ENCODE measurements at regions not wholly inside any gene's neighbourhood (a gene's known extent, or its start where the extent isn't known, plus 50 kb on each side); places are given as distances from the start of the nearest gene placed in this dataset.

DNA sequence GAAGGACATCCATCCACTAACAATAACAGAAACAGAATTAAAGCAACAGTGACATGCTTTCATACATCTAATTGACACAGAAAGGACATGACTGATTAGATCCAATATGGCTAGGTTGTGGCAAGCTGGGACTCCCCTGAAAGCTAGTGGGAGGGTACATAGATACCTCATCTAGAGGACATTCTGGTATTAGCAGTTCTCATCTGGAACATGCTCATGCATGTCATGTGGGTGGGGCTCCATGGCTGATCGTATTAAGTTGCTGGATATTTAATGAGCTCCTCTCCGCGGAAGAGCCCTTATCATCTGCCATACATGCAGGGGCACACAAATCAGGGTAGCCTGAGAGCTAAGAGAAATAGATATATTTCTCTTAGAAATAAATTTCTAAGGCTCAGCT lies 358.9 kb downstream of the ICE1 start:
- TF ChIP-seq, protein P1, sequence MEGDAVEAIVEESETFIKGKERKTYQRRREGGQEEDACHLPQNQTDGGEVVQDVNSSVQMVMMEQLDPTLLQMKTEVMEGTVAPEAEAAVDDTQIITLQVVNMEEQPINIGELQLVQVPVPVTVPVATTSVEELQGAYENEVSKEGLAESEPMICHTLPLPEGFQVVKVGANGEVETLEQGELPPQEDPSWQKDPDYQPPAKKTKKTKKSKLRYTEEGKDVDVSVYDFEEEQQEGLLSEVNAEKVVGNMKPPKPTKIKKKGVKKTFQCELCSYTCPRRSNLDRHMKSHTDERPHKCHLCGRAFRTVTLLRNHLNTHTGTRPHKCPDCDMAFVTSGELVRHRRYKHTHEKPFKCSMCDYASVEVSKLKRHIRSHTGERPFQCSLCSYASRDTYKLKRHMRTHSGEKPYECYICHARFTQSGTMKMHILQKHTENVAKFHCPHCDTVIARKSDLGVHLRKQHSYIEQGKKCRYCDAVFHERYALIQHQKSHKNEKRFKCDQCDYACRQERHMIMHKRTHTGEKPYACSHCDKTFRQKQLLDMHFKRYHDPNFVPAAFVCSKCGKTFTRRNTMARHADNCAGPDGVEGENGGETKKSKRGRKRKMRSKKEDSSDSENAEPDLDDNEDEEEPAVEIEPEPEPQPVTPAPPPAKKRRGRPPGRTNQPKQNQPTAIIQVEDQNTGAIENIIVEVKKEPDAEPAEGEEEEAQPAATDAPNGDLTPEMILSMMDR (IDR thresholded peaks at IDR 0.05; ENCODE audit: extremely low read depth in 1 of 2, insufficient read depth in 1 of 2, low read depth in 1 of 2, low read length in 2 of 2) = no peak
- TF ChIP-seq POLR2AphosphoS5 (IDR thresholded peaks at IDR 0.05; ENCODE audit: insufficient read depth, low read depth, low read length) = no peak
- TF ChIP-seq JUN (IDR thresholded peaks at IDR 0.05; ENCODE audit: borderline replicate concordance, insufficient read depth, insufficient read length, low read depth) = no peak
